DND-41 (cell line): ENCODE measurements at regions not wholly inside any gene's neighbourhood (a gene's known extent, or its start where the extent isn't known, plus 50 kb on each side); places are given as distances from the start of the nearest gene placed in this dataset.

Experiments
- ATAC-seq: fragments of 200-7000 bp; cut with Tn5 transposase; 3 replicates; pipeline ENCODE4 v1.9.1; 2021; ENCODE audit warnings: low read depth; ENCODE audit not compliant: insufficient read depth
- DNase-seq: peaks from one replicate; pipeline ENCODE4 v3.0.0-alpha.2; 2020
- H2AFZ ChIP-seq: 2 replicates; pipeline ENCODE4 v1.6.0; 2012; ENCODE audit warnings: low read depth, low read length
- H3K27ac ChIP-seq: 2 replicates; pipeline ENCODE4 v1.5.1; 2012; ENCODE audit warnings: low read length, inconsistent platforms
- H3K27me3 ChIP-seq: fragments of 200-600 bp; sonication (generic); 2 replicates; pipeline ENCODE4 v1.6.0; 2012; ENCODE audit warnings: low read length, mild to moderate bottlenecking, inconsistent platforms; ENCODE audit not compliant: insufficient read depth, poor library complexity
- H3K36me3 ChIP-seq: 2 replicates; pipeline ENCODE4 v1.5.1; 2012; ENCODE audit warnings: low read length, inconsistent platforms; ENCODE audit not compliant: insufficient read depth
- H3K4me1 ChIP-seq: 2 replicates; pipeline ENCODE4 v1.5.1; 2012; ENCODE audit warnings: mild to moderate bottlenecking, low read length; ENCODE audit not compliant: insufficient read depth
- H3K4me2 ChIP-seq: 2 replicates; pipeline ENCODE4 v1.6.0; 2012; ENCODE audit warnings: mild to moderate bottlenecking, moderate library complexity, low read length, inconsistent platforms; ENCODE audit not compliant: insufficient read depth
- H3K4me3 ChIP-seq, 2 experiments: fragments of 200-600 bp in 1 of 2; shearing (Covaris generic) in 1 of 2; 2 replicates each; pipeline ENCODE4 v1.5.1; 2012 to 2016; ENCODE audit warnings: inconsistent platforms in 2 of 2, low read length in 2 of 2, mild to moderate bottlenecking in 2 of 2, low read depth in 1 of 2, moderate library complexity in 1 of 2
- H3K79me2 ChIP-seq: 2 replicates; pipeline ENCODE4 v1.6.0; 2012; ENCODE audit warnings: low read length, inconsistent platforms; ENCODE audit not compliant: insufficient read depth
- H3K9ac ChIP-seq: 2 replicates; pipeline ENCODE4 v1.6.0; 2012; ENCODE audit warnings: low read depth, mild to moderate bottlenecking, inconsistent platforms, low read length, moderate library complexity
- H3K9me3 ChIP-seq: 2 replicates; pipeline ENCODE4 v1.5.1; 2012; ENCODE audit warnings: low read length, moderate library complexity, mild to moderate bottlenecking, inconsistent platforms; ENCODE audit not compliant: insufficient read depth, severe bottlenecking
- H4K20me1 ChIP-seq: 2 replicates; pipeline ENCODE4 v1.6.0; 2012; ENCODE audit warnings: low read length; ENCODE audit not compliant: insufficient read depth
- CTCF ChIP-seq: IDR thresholded peaks from 2 replicates; pipeline ENCODE4 v1.5.1; 2012; ENCODE audit warnings: borderline replicate concordance, low read length, moderate library complexity, mild to moderate bottlenecking; ENCODE audit not compliant: poor library complexity, severe bottlenecking; ENCODE audit errors: extremely low read depth
- EZH2 ChIP-seq: IDR thresholded peaks from 3 replicates; pipeline ENCODE4 v1.6.1; 2012; ENCODE audit warnings: borderline replicate concordance, low read depth, mild to moderate bottlenecking, moderate library complexity, low read length, inconsistent platforms; ENCODE audit not compliant: severe bottlenecking

GRCh38 chr1:177723533-177723932 lies 246.3 kb downstream of the SEC16B start:
- Histone ChIP-seq H3K27me3 (no peaks in the 10 kb centered on the region), H3K9ac (no peak overlapping the region), H3K9me3 (peaks cover 7% of the 10 kb centered on the region), H4K20me1 (no peaks in the 10 kb centered on the region), H2AFZ (no peak overlapping the region), H3K79me2 (no peaks in the 10 kb centered on the region), H3K4me3 (no peak overlapping the region), H3K27ac (no peak overlapping the region), H3K4me2 (no peak overlapping the region), H3K4me1 (no peaks in the 10 kb centered on the region), H3K36me3 (no peaks in the 10 kb centered on the region)
- no peak for DNase-seq
- no peak for ATAC-seq
- no peak for TF ChIP-seq CTCF
- no peak for TF ChIP-seq EZH2

GRCh38 chr1:177710696-177711620 lies 258.9 kb downstream of the SEC16B start:
- no peaks in the 10 kb centered on the region for H3K9me3 ChIP-seq
- H4K20me1 ChIP-seq = no peaks in the 10 kb centered on the region
- H2AFZ ChIP-seq = no peak overlapping the region
- ATAC-seq = no peak
- H3K36me3 ChIP-seq = no peaks in the 10 kb centered on the region
- no peaks in the 10 kb centered on the region for H3K4me1 ChIP-seq
- no peak for DNase-seq
- no peak overlapping the region for H3K4me3 ChIP-seq
- H3K27ac ChIP-seq = no peak overlapping the region
- H3K79me2 ChIP-seq = no peaks in the 10 kb centered on the region
- H3K9ac ChIP-seq = no peak overlapping the region
- TF ChIP-seq EZH2 (no peak), CTCF (no peak)
- no peaks in the 10 kb centered on the region for H3K27me3 ChIP-seq
- H3K4me2 ChIP-seq = no peak overlapping the region

- Histone ChIP-seq H3K4me3 (no peak overlapping the region), H3K4me2 (no peak overlapping the region), H3K27ac (no peak overlapping the region), H3K36me3 (no peaks in the 10 kb centered on the region), H3K79me2 (no peaks in the 10 kb centered on the region), H2AFZ (no peak overlapping the region), H3K9me3 (no peaks in the 10 kb centered on the region), H3K4me1 (no peaks in the 10 kb centered on the region), H3K27me3 (no peaks in the 10 kb centered on the region), H3K9ac (no peak overlapping the region), H4K20me1 (no peaks in the 10 kb centered on the region)
- ATAC-seq = no peak
- DNase-seq = no peak
- TF ChIP-seq EZH2 = no peak
- no peak for TF ChIP-seq CTCF
Measured at GRCh38 chr1:177708406-177708805, 261.5 kb downstream of the SEC16B start.
